ENCODE measurements at regions not wholly inside any gene's neighbourhood (a gene's known extent, or its start where the extent isn't known, plus 50 kb on each side); places are given as distances from the start of the nearest gene placed in this dataset.

DNA sequence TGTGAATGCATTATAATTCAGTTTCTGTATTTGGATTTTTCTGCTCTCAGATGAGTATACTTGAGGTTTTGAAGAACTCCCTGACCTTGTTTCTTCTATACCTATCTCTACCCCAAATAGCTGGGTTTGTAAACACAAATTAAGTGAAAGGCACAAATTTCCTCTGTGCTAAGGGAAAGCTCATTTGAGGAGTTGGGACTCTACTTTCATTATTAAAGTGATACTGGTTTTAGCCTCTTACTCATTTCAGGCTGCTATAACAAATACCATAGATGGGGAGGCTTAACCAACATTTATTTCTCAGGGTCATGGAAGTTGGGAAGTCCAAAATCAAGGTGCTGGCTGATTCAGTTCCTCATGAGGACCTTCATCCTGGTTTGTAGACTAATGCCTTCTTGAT, 97.2 kb upstream of the ANKH start:
- peaks cover 3% of the 10 kb centered on the region for H3K27me3 ChIP-seq (replicated peaks; ENCODE audit: control insufficient read depth, insufficient read depth, low read length, poor library complexity, severe bottlenecking)
- H3K36me3 ChIP-seq (ENCODE audit: control insufficient read depth, insufficient read depth, low read length), result no peaks in the 10 kb centered on the region
- H3K4me3 ChIP-seq (ENCODE audit: insufficient read depth, low read depth, low read length, poor library complexity, severe bottlenecking), result no peak overlapping the region
- DNase-seq, result no peak
- H3K4me1 ChIP-seq (ENCODE audit: control insufficient read depth, insufficient read depth, low read length, poor library complexity, severe bottlenecking), result no peaks in the 10 kb centered on the region
- no peak overlapping the region for H3K27ac ChIP-seq (ENCODE audit: insufficient read depth, low read length, poor library complexity, severe bottlenecking)
- H3K9me3 ChIP-seq (ENCODE audit: control insufficient read depth, low read length), result no peaks in the 10 kb centered on the region

DNA sequence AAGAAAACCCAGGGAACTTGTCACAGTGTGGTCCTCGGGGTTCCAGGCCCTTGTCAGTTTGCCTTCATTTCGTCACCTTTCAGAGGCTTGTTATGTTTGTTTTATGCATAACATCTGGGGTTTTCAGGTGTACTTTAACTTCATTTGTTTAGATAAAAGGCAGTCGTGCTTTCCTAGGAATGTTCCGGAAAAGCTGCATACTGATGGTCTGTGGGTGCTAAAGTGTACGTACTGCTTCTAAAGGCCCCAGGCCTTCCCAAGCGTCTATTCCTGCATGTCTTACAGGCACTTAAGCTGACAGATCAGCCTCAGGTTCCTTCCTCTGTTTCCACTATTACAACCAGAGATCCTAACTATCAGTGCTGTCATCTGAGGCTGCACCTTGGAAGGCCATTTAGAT, 95.6 kb upstream of the ANKH start:
- H3K4me1 ChIP-seq (ENCODE audit: control insufficient read depth, insufficient read depth, low read length, poor library complexity, severe bottlenecking), result no peaks in the 10 kb centered on the region
- H3K27ac ChIP-seq (ENCODE audit: insufficient read depth, low read length, poor library complexity, severe bottlenecking), result no peak overlapping the region
- H3K36me3 ChIP-seq (ENCODE audit: control insufficient read depth, insufficient read depth, low read length), result no peaks in the 10 kb centered on the region
- DNase-seq, result no peak
- no peak overlapping the region for H3K4me3 ChIP-seq (ENCODE audit: insufficient read depth, low read depth, low read length, poor library complexity, severe bottlenecking)
- peaks cover 3% of the 10 kb centered on the region for H3K27me3 ChIP-seq (replicated peaks; ENCODE audit: control insufficient read depth, insufficient read depth, low read length, poor library complexity, severe bottlenecking)
- H3K9me3 ChIP-seq (ENCODE audit: control insufficient read depth, low read length), result no peaks in the 10 kb centered on the region

DNA sequence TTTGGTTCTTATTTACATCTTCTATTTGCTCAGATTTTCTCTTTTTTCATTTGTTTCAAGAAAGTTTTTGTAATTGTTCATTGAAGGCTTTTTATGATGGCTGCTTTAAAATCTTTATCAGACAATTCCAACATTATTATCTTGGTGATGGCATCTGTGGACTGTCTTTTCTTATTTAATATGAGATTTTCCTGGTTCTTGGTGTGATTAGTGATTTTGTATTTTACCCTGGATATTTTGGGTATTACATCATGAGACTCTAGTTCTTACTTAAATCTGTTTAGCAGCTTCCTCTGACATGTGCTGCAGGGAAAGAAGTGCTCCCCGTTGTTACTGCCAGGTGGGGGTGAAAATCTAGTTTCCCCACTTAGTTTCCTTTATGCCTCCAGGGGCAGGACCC, 94.2 kb upstream of the ANKH start:
- Histone ChIP-seq H3K27me3 (replicated peaks; ENCODE audit: control insufficient read depth, insufficient read depth, low read length, poor library complexity, severe bottlenecking) (peaks cover 3% of the 10 kb centered on the region), H3K9me3 (ENCODE audit: control insufficient read depth, low read length) (no peaks in the 10 kb centered on the region), H3K4me1 (ENCODE audit: control insufficient read depth, insufficient read depth, low read length, poor library complexity, severe bottlenecking) (no peaks in the 10 kb centered on the region), H3K36me3 (ENCODE audit: control insufficient read depth, insufficient read depth, low read length) (no peaks in the 10 kb centered on the region), H3K27ac (ENCODE audit: insufficient read depth, low read length, poor library complexity, severe bottlenecking) (no peak overlapping the region), H3K4me3 (ENCODE audit: insufficient read depth, low read depth, low read length, poor library complexity, severe bottlenecking) (no peak overlapping the region)
- DNase-seq, result no peak

DNA sequence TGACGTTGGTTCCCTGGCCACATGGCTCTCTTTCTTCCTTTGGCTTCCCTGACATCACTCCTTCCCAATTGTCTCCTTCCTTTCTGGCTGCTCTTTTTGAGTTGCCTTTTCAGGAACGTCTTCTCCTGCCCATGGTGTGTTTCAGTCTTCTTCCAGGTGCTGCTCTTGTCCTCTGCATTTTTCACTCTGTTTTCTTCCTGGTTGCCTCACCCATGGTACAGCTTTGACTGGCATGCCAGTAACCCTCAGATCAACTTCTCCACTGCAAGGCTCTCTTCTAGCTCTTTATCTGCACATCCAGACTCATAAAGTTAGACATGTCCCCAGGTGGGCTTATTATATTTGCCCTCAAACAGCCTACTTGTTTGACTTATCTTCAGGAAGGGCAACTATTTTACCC, 91.0 kb upstream of the ANKH start:
- H3K27ac ChIP-seq (ENCODE audit: insufficient read depth, low read length, poor library complexity, severe bottlenecking), result no peak overlapping the region
- DNase-seq, result no peak
- H3K27me3 ChIP-seq (replicated peaks; ENCODE audit: control insufficient read depth, insufficient read depth, low read length, poor library complexity, severe bottlenecking), result no peaks in the 10 kb centered on the region
- no peaks in the 10 kb centered on the region for H3K9me3 ChIP-seq (ENCODE audit: control insufficient read depth, low read length)
- no peaks in the 10 kb centered on the region for H3K4me1 ChIP-seq (ENCODE audit: control insufficient read depth, insufficient read depth, low read length, poor library complexity, severe bottlenecking)
- H3K4me3 ChIP-seq (ENCODE audit: insufficient read depth, low read depth, low read length, poor library complexity, severe bottlenecking), result no peak overlapping the region
- no peaks in the 10 kb centered on the region for H3K36me3 ChIP-seq (ENCODE audit: control insufficient read depth, insufficient read depth, low read length)

DNA sequence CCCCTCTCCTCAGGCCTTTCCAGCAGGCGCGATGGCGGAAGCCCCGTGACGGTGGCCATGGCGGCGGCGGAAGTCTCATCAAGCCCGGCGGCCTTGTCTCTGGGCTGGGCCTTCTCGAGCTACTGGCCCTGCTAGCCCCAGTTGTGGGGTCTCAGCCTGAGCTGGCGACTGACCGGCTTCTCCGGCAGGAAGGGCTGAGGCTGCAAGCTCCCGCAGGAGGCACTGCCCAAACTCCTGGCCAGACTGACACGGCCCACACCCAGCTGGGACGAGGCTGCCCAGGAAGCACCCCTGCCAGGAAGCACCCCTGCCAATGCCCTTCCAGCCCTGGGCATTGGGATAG, 88.5 kb upstream of the ANKH start:
- Histone ChIP-seq H3K9me3 (ENCODE audit: control insufficient read depth, low read length) (no peaks in the 10 kb centered on the region), H3K4me1 (ENCODE audit: control insufficient read depth, insufficient read depth, low read length, poor library complexity, severe bottlenecking) (no peaks in the 10 kb centered on the region), H3K4me3 (ENCODE audit: insufficient read depth, low read depth, low read length, poor library complexity, severe bottlenecking) (no peak overlapping the region), H3K27me3 (replicated peaks; ENCODE audit: control insufficient read depth, insufficient read depth, low read length, poor library complexity, severe bottlenecking) (no peaks in the 10 kb centered on the region), H3K27ac (ENCODE audit: insufficient read depth, low read length, poor library complexity, severe bottlenecking) (no peak overlapping the region), H3K36me3 (ENCODE audit: control insufficient read depth, insufficient read depth, low read length) (no peaks in the 10 kb centered on the region)
- no peak for DNase-seq

DNA sequence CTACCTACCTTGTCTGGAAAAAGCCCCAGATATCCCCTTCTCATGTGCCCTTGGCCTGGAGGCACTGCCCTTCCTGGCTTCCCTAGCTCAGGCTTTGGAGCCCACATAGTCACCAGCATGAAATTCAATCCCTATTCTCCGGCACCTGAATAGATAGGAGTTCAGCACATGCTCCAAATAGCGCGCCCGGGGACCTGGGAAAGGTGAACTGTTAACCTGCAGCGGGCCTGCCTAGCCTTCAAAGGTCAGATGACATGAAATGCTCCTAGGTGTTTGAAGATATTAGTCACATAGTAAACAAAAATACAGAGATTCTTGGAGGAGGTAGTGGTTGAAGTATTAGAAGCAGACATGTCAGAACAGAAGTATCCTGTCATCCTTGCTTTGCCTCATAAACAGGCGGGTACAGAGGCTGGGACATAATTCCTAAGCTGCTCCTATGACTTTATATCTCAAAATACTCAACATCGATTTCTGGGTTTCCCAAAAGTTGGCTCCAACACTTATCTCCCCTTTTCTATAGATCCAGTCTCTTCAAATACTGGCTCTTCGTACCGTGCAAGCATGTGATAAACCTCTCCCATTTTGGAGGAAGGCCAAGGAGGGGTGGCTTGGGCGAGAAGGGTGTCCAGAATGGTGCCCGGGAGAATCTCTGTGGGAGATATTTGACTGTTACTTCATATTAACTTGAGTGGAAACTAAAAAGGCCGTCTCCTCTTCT, 88.0 kb upstream of the ANKH start:
- no peak overlapping the region for H3K4me3 ChIP-seq (ENCODE audit: insufficient read depth, low read depth, low read length, poor library complexity, severe bottlenecking)
- H3K27me3 ChIP-seq (replicated peaks; ENCODE audit: control insufficient read depth, insufficient read depth, low read length, poor library complexity, severe bottlenecking), result no peaks in the 10 kb centered on the region
- H3K27ac ChIP-seq (ENCODE audit: insufficient read depth, low read length, poor library complexity, severe bottlenecking), result no peak overlapping the region
- no peaks in the 10 kb centered on the region for H3K9me3 ChIP-seq (ENCODE audit: control insufficient read depth, low read length)
- no peaks in the 10 kb centered on the region for H3K36me3 ChIP-seq (ENCODE audit: control insufficient read depth, insufficient read depth, low read length)
- DNase-seq, result no peak
- H3K4me1 ChIP-seq (ENCODE audit: control insufficient read depth, insufficient read depth, low read length, poor library complexity, severe bottlenecking), result no peaks in the 10 kb centered on the region

DNA sequence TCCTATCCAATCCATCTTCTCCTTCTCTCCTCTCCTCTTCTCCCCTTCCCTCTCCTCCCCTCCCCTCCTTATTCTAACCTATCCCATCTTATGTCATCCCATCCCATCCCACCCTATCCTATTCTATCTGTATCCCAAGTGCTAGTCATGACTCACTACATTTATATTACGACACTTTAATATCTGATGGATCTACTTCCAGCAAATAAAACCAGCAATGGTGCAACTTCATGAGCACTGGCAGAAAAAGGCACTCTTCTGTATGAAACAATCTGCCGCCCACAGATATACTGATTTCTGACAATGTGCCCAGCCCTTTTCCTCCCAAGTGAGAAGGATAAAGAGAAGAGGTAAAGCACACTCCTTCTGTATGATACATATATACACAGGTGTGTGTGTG, 86.6 kb upstream of the ANKH start:
- Histone ChIP-seq H3K4me3 (ENCODE audit: insufficient read depth, low read depth, low read length, poor library complexity, severe bottlenecking) (no peak overlapping the region), H3K27ac (ENCODE audit: insufficient read depth, low read length, poor library complexity, severe bottlenecking) (no peak overlapping the region), H3K27me3 (replicated peaks; ENCODE audit: control insufficient read depth, insufficient read depth, low read length, poor library complexity, severe bottlenecking) (no peaks in the 10 kb centered on the region), H3K9me3 (ENCODE audit: control insufficient read depth, low read length) (no peaks in the 10 kb centered on the region), H3K4me1 (ENCODE audit: control insufficient read depth, insufficient read depth, low read length, poor library complexity, severe bottlenecking) (no peaks in the 10 kb centered on the region), H3K36me3 (ENCODE audit: control insufficient read depth, insufficient read depth, low read length) (no peaks in the 10 kb centered on the region)
- no peak for DNase-seq

DNA sequence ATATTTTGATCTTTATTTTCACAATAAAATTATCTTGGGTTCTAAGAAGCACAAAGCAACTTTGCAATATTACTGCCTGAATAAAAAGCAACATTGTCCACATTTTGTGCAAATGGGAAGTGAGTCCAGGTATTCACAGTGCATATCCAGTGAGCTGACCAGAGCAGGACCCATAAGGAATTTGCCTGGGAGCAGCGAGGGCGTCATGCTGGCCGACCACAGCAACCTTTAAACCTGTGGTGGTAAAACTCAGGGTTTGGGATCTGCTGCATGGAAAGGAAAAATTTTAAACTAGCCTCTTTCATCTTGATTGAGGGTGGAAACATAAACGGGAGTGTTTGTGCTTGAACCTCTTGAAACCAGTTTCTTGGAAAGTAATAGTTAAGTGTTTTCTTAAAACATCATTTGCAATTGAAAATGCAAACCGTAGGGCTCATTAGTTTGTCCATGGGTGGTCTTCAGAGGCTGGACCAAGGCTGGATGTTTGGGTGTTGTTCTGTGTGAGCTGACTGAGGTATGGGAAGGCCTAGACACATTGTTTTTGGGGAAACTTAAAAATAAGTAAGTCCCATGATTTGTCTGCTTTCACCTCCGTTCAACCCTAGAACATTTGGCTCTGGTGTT, 85.0 kb upstream of the ANKH start:
- Histone ChIP-seq H3K4me1 (ENCODE audit: control insufficient read depth, insufficient read depth, low read length, poor library complexity, severe bottlenecking) (no peaks in the 10 kb centered on the region), H3K27ac (ENCODE audit: insufficient read depth, low read length, poor library complexity, severe bottlenecking) (no peak overlapping the region), H3K4me3 (ENCODE audit: insufficient read depth, low read depth, low read length, poor library complexity, severe bottlenecking) (no peak overlapping the region), H3K36me3 (ENCODE audit: control insufficient read depth, insufficient read depth, low read length) (no peaks in the 10 kb centered on the region), H3K27me3 (replicated peaks; ENCODE audit: control insufficient read depth, insufficient read depth, low read length, poor library complexity, severe bottlenecking) (no peaks in the 10 kb centered on the region), H3K9me3 (ENCODE audit: control insufficient read depth, low read length) (no peaks in the 10 kb centered on the region)
- no peak for DNase-seq

DNA sequence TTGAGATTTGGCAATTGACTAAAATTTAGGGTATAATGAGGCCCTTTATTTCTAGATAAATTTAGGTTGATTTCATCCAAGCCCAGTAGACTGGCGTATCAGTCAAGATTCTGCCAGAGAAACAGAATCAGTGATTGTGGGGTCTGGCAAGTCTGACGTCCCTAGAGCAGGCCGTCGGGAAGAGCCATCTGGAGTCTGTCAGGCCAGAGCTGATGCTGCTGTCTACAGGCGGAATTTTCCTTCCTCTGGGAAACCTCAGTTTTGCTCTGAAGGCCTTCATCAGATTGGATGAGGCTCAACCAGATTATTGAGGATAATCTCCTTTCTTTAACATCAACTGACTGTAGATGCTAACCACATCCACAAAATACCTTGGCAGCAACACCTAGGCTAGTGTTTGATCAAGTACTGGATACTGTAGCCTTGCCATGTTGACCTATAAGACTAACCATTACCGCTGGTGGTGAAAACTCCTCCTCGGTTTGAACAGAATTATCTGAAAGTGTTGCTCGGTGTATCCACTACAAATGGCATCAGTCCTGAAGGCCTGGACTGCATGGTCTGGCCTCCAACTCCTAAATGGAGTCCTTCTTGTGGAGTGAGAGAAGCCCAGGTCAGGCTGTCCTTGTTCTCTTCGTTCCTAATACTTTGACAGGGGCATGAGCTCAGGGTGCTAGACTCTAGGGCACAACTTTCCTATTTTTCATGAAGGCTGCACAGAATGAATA, 83.2 kb upstream of the ANKH start:
- no peaks in the 10 kb centered on the region for H3K9me3 ChIP-seq (ENCODE audit: control insufficient read depth, low read length)
- no peaks in the 10 kb centered on the region for H3K4me1 ChIP-seq (ENCODE audit: control insufficient read depth, insufficient read depth, low read length, poor library complexity, severe bottlenecking)
- no peak overlapping the region for H3K27ac ChIP-seq (ENCODE audit: insufficient read depth, low read length, poor library complexity, severe bottlenecking)
- H3K27me3 ChIP-seq (replicated peaks; ENCODE audit: control insufficient read depth, insufficient read depth, low read length, poor library complexity, severe bottlenecking), result no peaks in the 10 kb centered on the region
- DNase-seq, result no peak
- H3K4me3 ChIP-seq (ENCODE audit: insufficient read depth, low read depth, low read length, poor library complexity, severe bottlenecking), result no peak overlapping the region
- no peaks in the 10 kb centered on the region for H3K36me3 ChIP-seq (ENCODE audit: control insufficient read depth, insufficient read depth, low read length)

DNA sequence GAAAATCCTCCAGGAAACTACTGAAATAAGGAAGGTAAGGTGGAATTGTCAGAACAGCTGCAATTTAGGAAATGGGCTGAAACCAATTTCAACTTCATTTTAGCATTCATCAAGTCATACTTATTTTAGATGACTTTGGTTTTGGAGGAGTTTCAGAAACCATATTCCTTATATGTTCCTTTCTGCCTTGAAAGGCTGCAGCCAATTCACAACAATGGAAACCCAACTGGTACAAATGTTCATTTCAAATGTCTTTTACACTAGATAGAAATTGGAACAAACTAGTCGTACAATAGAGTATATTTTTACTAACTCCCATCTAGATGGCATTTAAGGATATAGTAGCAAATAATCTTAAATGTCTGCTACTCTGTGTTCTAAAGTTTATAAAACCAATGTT, 82.6 kb upstream of the ANKH start:
- no peaks in the 10 kb centered on the region for H3K27me3 ChIP-seq (replicated peaks; ENCODE audit: control insufficient read depth, insufficient read depth, low read length, poor library complexity, severe bottlenecking)
- H3K27ac ChIP-seq (ENCODE audit: insufficient read depth, low read length, poor library complexity, severe bottlenecking), result no peak overlapping the region

More for the DNA sequence above, 82.6 kb upstream of the ANKH start:
- H3K4me3 ChIP-seq (ENCODE audit: insufficient read depth, low read depth, low read length, poor library complexity, severe bottlenecking), result no peak overlapping the region
- H3K36me3 ChIP-seq (ENCODE audit: control insufficient read depth, insufficient read depth, low read length), result no peaks in the 10 kb centered on the region
- H3K4me1 ChIP-seq (ENCODE audit: control insufficient read depth, insufficient read depth, low read length, poor library complexity, severe bottlenecking), result no peaks in the 10 kb centered on the region
- DNase-seq, result no peak
- no peaks in the 10 kb centered on the region for H3K9me3 ChIP-seq (ENCODE audit: control insufficient read depth, low read length)

All from effector memory CD4-positive, alpha-beta T cell (primary cell).